ENCODE measurements at regions not wholly inside any gene's neighbourhood (a gene's known extent, or its start where the extent isn't known, plus 50 kb on each side); places are given as distances from the start of the nearest gene placed in this dataset.
"Not testable (repeated sequence)": the region's sequence is repeated elsewhere in the genome, so short reads cannot be mapped to it uniquely, and the experiment has no call there.

- TF ChIP-seq CTCF (IDR thresholded peaks at IDR 0.05) = no peak
- no peak overlapping the region for H3K27ac ChIP-seq
These were observed 639.4 kb downstream of the SLC16A7 start for GRCh38 chr12:60235261-60235660.

GRCh38 chr12:60236416-60236815, 640.6 kb downstream of the SLC16A7 start:
- H3K27ac ChIP-seq; DNase-seq (ENCODE audit: low spot score); H3K4me3 ChIP-seq; H3K27me3 ChIP-seq (replicated peaks; ENCODE audit: insufficient read depth); H3K9me3 ChIP-seq; H3K4me1 ChIP-seq (ENCODE audit: control insufficient read depth in 1 of 2, low read depth in 2 of 2); H3K36me3 ChIP-seq; ATAC-seq (ENCODE audit: insufficient number of reproducible peaks, low FRiP score, low read depth): not testable (repeated sequence)

More at GRCh38 chr12:60235261-60235660, 639.4 kb downstream of the SLC16A7 start:
- no peaks in the 10 kb centered on the region for H3K27me3 ChIP-seq (replicated peaks; ENCODE audit: insufficient read depth)
- no peaks in the 10 kb centered on the region for H3K4me1 ChIP-seq (ENCODE audit: control insufficient read depth in 1 of 2, low read depth in 2 of 2)
- H3K36me3 ChIP-seq = no peaks in the 10 kb centered on the region
- H3K4me3 ChIP-seq = no peak overlapping the region
- H3K9me3 ChIP-seq = no peaks in the 10 kb centered on the region
- ATAC-seq (ENCODE audit: insufficient number of reproducible peaks, low FRiP score, low read depth) (no peak), DNase-seq (ENCODE audit: low spot score) (no peak)

- no peak overlapping the region for H3K4me3 ChIP-seq
- H3K9me3 ChIP-seq = no peaks in the 10 kb centered on the region
- no peaks in the 10 kb centered on the region for H3K36me3 ChIP-seq
- no peaks in the 10 kb centered on the region for H3K4me1 ChIP-seq (ENCODE audit: control insufficient read depth in 1 of 2, low read depth in 2 of 2)
- DNase-seq (ENCODE audit: low spot score) (no peak), ATAC-seq (ENCODE audit: insufficient number of reproducible peaks, low FRiP score, low read depth) (no peak)
- no peak for TF ChIP-seq CTCF (IDR thresholded peaks at IDR 0.05)
- H3K27me3 ChIP-seq (replicated peaks; ENCODE audit: insufficient read depth) = no peaks in the 10 kb centered on the region
- no peak overlapping the region for H3K27ac ChIP-seq
These were observed 645.1 kb downstream of the SLC16A7 start for GRCh38 chr12:60240891-60241290.

GRCh38 chr12:60251091-60251490, 655.3 kb downstream of the SLC16A7 start:
- no peaks in the 10 kb centered on the region for H3K4me1 ChIP-seq (ENCODE audit: control insufficient read depth in 1 of 2, low read depth in 2 of 2)
- H3K27me3 ChIP-seq (replicated peaks; ENCODE audit: insufficient read depth) = no peaks in the 10 kb centered on the region
- H3K27ac ChIP-seq = no peak overlapping the region
- ATAC-seq (ENCODE audit: insufficient number of reproducible peaks, low FRiP score, low read depth) = no peak
- no peak for DNase-seq (ENCODE audit: low spot score)
- no peaks in the 10 kb centered on the region for H3K9me3 ChIP-seq
- TF ChIP-seq CTCF (IDR thresholded peaks at IDR 0.05) = no peak
- H3K4me3 ChIP-seq = no peak overlapping the region
- H3K36me3 ChIP-seq = no peaks in the 10 kb centered on the region

- Histone ChIP-seq H3K27me3 (replicated peaks; ENCODE audit: insufficient read depth) (no peaks in the 10 kb centered on the region), H3K27ac (no peak overlapping the region)
These were observed 656.7 kb downstream of the SLC16A7 start for GRCh38 chr12:60252359-60253096.

More at GRCh38 chr12:60252359-60253096, 656.7 kb downstream of the SLC16A7 start:
- H3K4me3 ChIP-seq = no peak overlapping the region
- no peaks in the 10 kb centered on the region for H3K4me1 ChIP-seq (ENCODE audit: control insufficient read depth in 1 of 2, low read depth in 2 of 2)
- no peaks in the 10 kb centered on the region for H3K36me3 ChIP-seq
- no peak for TF ChIP-seq CTCF (IDR thresholded peaks at IDR 0.05)
- DNase-seq (ENCODE audit: low spot score) (no peak), ATAC-seq (ENCODE audit: insufficient number of reproducible peaks, low FRiP score, low read depth) (no peak)
- no peaks in the 10 kb centered on the region for H3K9me3 ChIP-seq

Measured in thoracic aorta (tissue), 2 donors.